Astrocyte (in vitro differentiated cells and primary cell): ENCODE measurements at regions not wholly inside any gene's neighbourhood (a gene's known extent, or its start where the extent isn't known, plus 50 kb on each side); places are given as distances from the start of the nearest gene placed in this dataset.

Source experiments
- DNase-seq: peaks from one replicate; pipeline ENCODE4 v3.0.0-alpha.2; 2010; ENCODE audit warnings: low read depth
- FAIRE-seq: peaks from 2 replicates; lab custom pipeline; 2011; peaks lifted over from hg19 to GRCh38; lab: Jason Lieb, UNC
- H2AFZ ChIP-seq: 2 replicates; pipeline ENCODE4 v1.6.0; 2012; ENCODE audit warnings: low read depth, low read length, inconsistent platforms
- H3K27ac ChIP-seq: 2 replicates; pipeline ENCODE4 v1.5.1; 2011; ENCODE audit warnings: low read depth, low read length, inconsistent platforms
- H3K27me3 ChIP-seq: 2 replicates; pipeline ENCODE4 v1.6.0; 2011; ENCODE audit warnings: low read length, inconsistent platforms; ENCODE audit not compliant: insufficient read depth
- H3K36me3 ChIP-seq: 2 replicates; pipeline ENCODE4 v1.5.1; 2011; ENCODE audit warnings: low read length, inconsistent platforms; ENCODE audit not compliant: insufficient read depth
- H3K4me1 ChIP-seq: 2 replicates; pipeline ENCODE4 v1.5.1; 2011; ENCODE audit warnings: low read length, inconsistent platforms; ENCODE audit not compliant: insufficient read depth
- H3K4me2 ChIP-seq: 2 replicates; pipeline ENCODE4 v1.6.0; 2012; ENCODE audit warnings: low read length, inconsistent platforms
- H3K4me3 ChIP-seq: 2 replicates; pipeline ENCODE4 v1.5.1; 2011; ENCODE audit warnings: low read depth, mild to moderate bottlenecking, low read length, inconsistent platforms; ENCODE audit not compliant: insufficient read depth
- H3K79me2 ChIP-seq: 2 replicates; pipeline ENCODE4 v1.6.0; 2012; ENCODE audit warnings: mild to moderate bottlenecking, low read length, inconsistent platforms; ENCODE audit not compliant: insufficient read depth
- H3K9ac ChIP-seq: 2 replicates; pipeline ENCODE4 v1.6.0; 2012; ENCODE audit warnings: mild to moderate bottlenecking, low read length, inconsistent platforms
- H3K9me3 ChIP-seq: 2 replicates; pipeline ENCODE4 v1.5.1; 2012; ENCODE audit warnings: low read depth, mild to moderate bottlenecking, low read length, inconsistent platforms; ENCODE audit not compliant: insufficient read depth
- H4K20me1 ChIP-seq: 2 replicates; pipeline ENCODE4 v1.6.0; 2012; ENCODE audit warnings: low read length, inconsistent platforms; ENCODE audit not compliant: insufficient read depth
- H3K27ac Mint-ChIP-seq: one replicate; pipeline ENCODE4 v1.8.0; 2021; ENCODE audit warnings: mild to moderate bottlenecking, mixed read lengths; ENCODE audit not compliant: unreplicated experiment
- H3K27me3 Mint-ChIP-seq: one replicate; pipeline ENCODE4 v1.8.0; 2021; ENCODE audit warnings: low read depth, mixed read lengths; ENCODE audit not compliant: unreplicated experiment
- H3K36me3 Mint-ChIP-seq: one replicate; pipeline ENCODE4 v1.8.0; 2021; ENCODE audit warnings: low read depth, mixed read lengths; ENCODE audit not compliant: unreplicated experiment
- H3K4me1 Mint-ChIP-seq: one replicate; pipeline ENCODE4 v1.8.0; 2021; ENCODE audit warnings: low read depth, mixed read lengths; ENCODE audit not compliant: unreplicated experiment
- H3K4me3 Mint-ChIP-seq: one replicate; pipeline ENCODE4 v1.8.0; 2021; ENCODE audit warnings: mild to moderate bottlenecking, moderate library complexity, mixed read lengths; ENCODE audit not compliant: unreplicated experiment
- H3K9me3 Mint-ChIP-seq: one replicate; pipeline ENCODE4 v1.8.0; 2021; ENCODE audit warnings: mild to moderate bottlenecking, mixed read lengths; ENCODE audit not compliant: unreplicated experiment
- EZH2 ChIP-seq: IDR thresholded peaks from 2 replicates; pipeline ENCODE4 v1.6.1; 2012; ENCODE audit warnings: mild to moderate bottlenecking, low read length, inconsistent platforms; ENCODE audit not compliant: insufficient read depth
- TF ChIP-seq, protein P1 (sequence below): IDR thresholded peaks from 2 replicates; pipeline ENCODE4 v1.5.1; 2011; ENCODE audit warnings: low read depth, mild to moderate bottlenecking, inconsistent platforms, low read length, moderate library complexity; ENCODE audit not compliant: insufficient read depth

DNA sequence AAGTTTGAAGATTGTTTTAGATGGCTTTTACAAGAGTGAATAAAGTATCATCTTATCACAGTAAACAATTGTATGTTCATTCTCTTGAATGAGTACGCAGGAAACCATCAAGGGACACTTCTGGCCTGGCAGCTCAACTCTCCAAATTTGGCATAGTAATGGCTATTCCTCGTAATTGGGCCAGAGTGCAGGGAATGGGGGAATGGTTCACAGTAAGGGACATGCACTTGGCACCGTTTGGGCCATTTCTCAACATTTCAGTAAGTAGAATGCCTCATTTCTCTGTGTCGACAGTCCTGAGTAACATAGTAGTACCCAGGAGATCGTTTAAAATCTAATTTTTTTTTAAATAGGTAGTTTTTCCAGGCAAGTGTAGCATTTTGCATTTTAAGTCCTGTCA is 309.6 kb downstream of the KCNJ2 start:
- Histone ChIP-seq H3K36me3 (no peaks in the 10 kb centered on the region), H3K27me3 (no peaks in the 10 kb centered on the region), H3K9me3 (peaks cover 3% of the 10 kb centered on the region), H3K79me2 (no peaks in the 10 kb centered on the region), H3K4me1 (no peaks in the 10 kb centered on the region), H2AFZ (no peak overlapping the region), H3K4me2 (no peak overlapping the region), H3K9ac (no peak overlapping the region), H3K4me3 (no peak overlapping the region), H4K20me1 (no peaks in the 10 kb centered on the region), H3K27ac (no peak overlapping the region)
- Mint-ChIP-seq H3K36me3 (no peaks in the 10 kb centered on the region), H3K9me3 (peaks cover 4% of the 10 kb centered on the region), H3K4me1 (no peaks in the 10 kb centered on the region), H3K27me3 (no peaks in the 10 kb centered on the region), H3K27ac (no peak overlapping the region), H3K4me3 (no peak overlapping the region)
- TF ChIP-seq EZH2 = no peak
- TF ChIP-seq, protein P1, sequence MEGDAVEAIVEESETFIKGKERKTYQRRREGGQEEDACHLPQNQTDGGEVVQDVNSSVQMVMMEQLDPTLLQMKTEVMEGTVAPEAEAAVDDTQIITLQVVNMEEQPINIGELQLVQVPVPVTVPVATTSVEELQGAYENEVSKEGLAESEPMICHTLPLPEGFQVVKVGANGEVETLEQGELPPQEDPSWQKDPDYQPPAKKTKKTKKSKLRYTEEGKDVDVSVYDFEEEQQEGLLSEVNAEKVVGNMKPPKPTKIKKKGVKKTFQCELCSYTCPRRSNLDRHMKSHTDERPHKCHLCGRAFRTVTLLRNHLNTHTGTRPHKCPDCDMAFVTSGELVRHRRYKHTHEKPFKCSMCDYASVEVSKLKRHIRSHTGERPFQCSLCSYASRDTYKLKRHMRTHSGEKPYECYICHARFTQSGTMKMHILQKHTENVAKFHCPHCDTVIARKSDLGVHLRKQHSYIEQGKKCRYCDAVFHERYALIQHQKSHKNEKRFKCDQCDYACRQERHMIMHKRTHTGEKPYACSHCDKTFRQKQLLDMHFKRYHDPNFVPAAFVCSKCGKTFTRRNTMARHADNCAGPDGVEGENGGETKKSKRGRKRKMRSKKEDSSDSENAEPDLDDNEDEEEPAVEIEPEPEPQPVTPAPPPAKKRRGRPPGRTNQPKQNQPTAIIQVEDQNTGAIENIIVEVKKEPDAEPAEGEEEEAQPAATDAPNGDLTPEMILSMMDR = no peak
- DNase-seq (no peak), FAIRE-seq (no peak)

DNA sequence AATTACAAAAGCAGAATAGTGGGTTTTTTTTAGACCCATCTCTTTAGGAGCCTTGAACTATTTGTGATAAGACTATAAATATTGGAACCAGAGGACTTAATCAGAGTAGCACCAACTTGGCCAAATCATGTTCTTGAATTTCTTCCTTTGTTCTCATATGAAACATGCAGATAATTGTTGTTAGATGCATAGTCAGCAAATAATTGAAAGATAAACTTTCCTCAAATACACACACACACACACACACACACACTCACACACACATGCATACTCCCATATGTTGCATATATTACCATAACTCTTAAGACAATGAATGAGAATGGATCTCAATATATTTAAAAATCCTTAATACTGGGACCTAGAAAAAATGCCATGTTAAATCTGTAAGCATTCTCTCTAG is 310.4 kb downstream of the KCNJ2 start:
- Histone ChIP-seq H2AFZ (no peak overlapping the region), H3K27me3 (no peaks in the 10 kb centered on the region), H3K79me2 (no peaks in the 10 kb centered on the region), H3K27ac (no peak overlapping the region), H3K4me3 (no peak overlapping the region), H3K36me3 (no peaks in the 10 kb centered on the region), H3K4me1 (no peaks in the 10 kb centered on the region), H3K9ac (no peak overlapping the region), H3K9me3 (peaks cover 4% of the 10 kb centered on the region), H4K20me1 (no peaks in the 10 kb centered on the region), H3K4me2 (no peak overlapping the region)
- DNase-seq = no peak
- Mint-ChIP-seq H3K27ac (no peak overlapping the region), H3K27me3 (no peaks in the 10 kb centered on the region), H3K36me3 (no peaks in the 10 kb centered on the region), H3K9me3 (peaks cover 4% of the 10 kb centered on the region), H3K4me1 (no peaks in the 10 kb centered on the region), H3K4me3 (no peak overlapping the region)
- no peak for TF ChIP-seq EZH2
- TF ChIP-seq, protein P1 = no peak
- no peak for FAIRE-seq

DNA sequence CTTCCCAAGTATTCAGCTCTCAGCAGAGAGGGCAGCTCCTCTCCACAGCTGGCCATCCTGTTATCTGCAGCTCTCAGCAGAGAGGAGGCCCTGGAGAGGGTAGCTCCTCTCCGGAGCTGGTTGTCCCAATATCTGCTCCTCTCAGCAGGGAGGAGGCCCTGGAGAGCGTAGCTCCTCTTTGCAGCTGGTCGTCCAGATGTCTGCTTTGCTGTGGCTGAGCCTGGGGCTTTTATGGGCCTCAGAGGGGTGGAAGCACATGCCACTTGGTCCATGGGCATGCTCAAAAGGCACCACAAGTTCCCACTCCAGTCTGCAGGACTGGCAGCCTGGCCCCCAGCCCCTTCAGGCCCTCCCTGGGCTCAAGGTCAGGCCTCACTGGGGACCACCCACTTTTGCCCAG is 314.3 kb downstream of the KCNJ2 start:
- Histone ChIP-seq H3K27me3 (no peaks in the 10 kb centered on the region), H4K20me1 (no peaks in the 10 kb centered on the region), H3K4me1 (no peaks in the 10 kb centered on the region), H3K4me3 (no peak overlapping the region), H3K4me2 (no peak overlapping the region), H2AFZ (no peak overlapping the region), H3K27ac (no peak overlapping the region), H3K9ac (no peak overlapping the region), H3K9me3 (peaks cover 4% of the 10 kb centered on the region), H3K36me3 (no peaks in the 10 kb centered on the region), H3K79me2 (no peaks in the 10 kb centered on the region)
- Mint-ChIP-seq H3K27me3 (no peaks in the 10 kb centered on the region), H3K9me3 (peaks cover 4% of the 10 kb centered on the region), H3K4me3 (no peak overlapping the region), H3K4me1 (no peaks in the 10 kb centered on the region), H3K27ac (no peak overlapping the region), H3K36me3 (no peaks in the 10 kb centered on the region)
- no peak for TF ChIP-seq EZH2
- TF ChIP-seq, protein P1 = no peak
- DNase-seq = no peak
- no peak for FAIRE-seq
